Keratinocyte (primary cell): ENCODE measurements at regions not wholly inside any gene's neighbourhood (a gene's known extent, or its start where the extent isn't known, plus 50 kb on each side); places are given as distances from the start of the nearest gene placed in this dataset.

ENCODE experiments used
- DNase-seq: peaks from one replicate; pipeline ENCODE4 v3.0.0-alpha.2; 2011; ENCODE audit warnings: low read depth, missing footprints, low spot score
- FAIRE-seq: peaks from 2 replicates; lab custom pipeline; 2011; peaks lifted over from hg19 to GRCh38; lab: Jason Lieb, UNC
- H2AFZ ChIP-seq: 2 replicates; pipeline ENCODE4 v1.6.0; 2012; ENCODE audit warnings: low read length, control low read depth, inconsistent platforms; ENCODE audit not compliant: control insufficient read depth
- H3K27ac ChIP-seq: 2 replicates; pipeline ENCODE4 v1.5.1; 2011; ENCODE audit warnings: low read length; ENCODE audit not compliant: control insufficient read depth, insufficient read depth
- H3K27me3 ChIP-seq: 3 replicates; pipeline ENCODE4 v1.6.0; 2011; ENCODE audit warnings: low read length; ENCODE audit not compliant: control insufficient read depth, insufficient read depth; ENCODE audit errors: extremely low read depth
- H3K36me3 ChIP-seq, 2 experiments: 2 replicates in 1 of 2; 3 replicates in 1 of 2; pipeline ENCODE4 v1.5.1; 2011; ENCODE audit warnings: low read length in 2 of 2, mild to moderate bottlenecking in 1 of 2; ENCODE audit not compliant: control insufficient read depth in 2 of 2, insufficient read depth in 2 of 2; ENCODE audit errors: extremely low read depth in 1 of 2
- H3K4me1 ChIP-seq: 3 replicates; pipeline ENCODE4 v1.5.1; 2011; ENCODE audit warnings: low read length; ENCODE audit not compliant: control insufficient read depth, insufficient read depth; ENCODE audit errors: extremely low read depth
- H3K4me2 ChIP-seq: 3 replicates; pipeline ENCODE4 v1.6.0; 2011; ENCODE audit warnings: low read depth, low read length; ENCODE audit not compliant: control insufficient read depth, insufficient read depth; ENCODE audit errors: extremely low read depth
- H3K4me3 ChIP-seq, 3 experiments: fragments of 200-600 bp in 1 of 3; sonication (generic) in 1 of 3; 2 replicates in 2 of 3; 3 replicates in 1 of 3; pipeline ENCODE4 v1.5.1; 2011 to 2016; ENCODE audit warnings: low read length in 3 of 3, mild to moderate bottlenecking in 3 of 3, control low read depth in 2 of 3, inconsistent platforms in 1 of 3, low read depth in 1 of 3, mixed read lengths in 1 of 3, mixed run types in 1 of 3, moderate library complexity in 1 of 3; ENCODE audit not compliant: control insufficient read depth in 2 of 3, insufficient read depth in 2 of 3; ENCODE audit errors: extremely low read depth in 1 of 3
- H3K79me2 ChIP-seq: 2 replicates; pipeline ENCODE4 v1.6.0; 2012; ENCODE audit warnings: low read length; ENCODE audit not compliant: control insufficient read depth, insufficient read depth
- H3K9ac ChIP-seq: 3 replicates; pipeline ENCODE4 v1.6.0; 2011; ENCODE audit warnings: low read length; ENCODE audit not compliant: control insufficient read depth, insufficient read depth; ENCODE audit errors: extremely low read depth
- H3K9me1 ChIP-seq: 3 replicates; pipeline ENCODE4 v1.6.0; 2011; ENCODE audit warnings: low read length; ENCODE audit not compliant: control insufficient read depth, insufficient read depth; ENCODE audit errors: extremely low read depth
- H3K9me3 ChIP-seq: 2 replicates; pipeline ENCODE4 v1.5.1; 2012; ENCODE audit warnings: low read depth, low read length; ENCODE audit not compliant: control insufficient read depth
- H4K20me1 ChIP-seq: 3 replicates; pipeline ENCODE4 v1.6.0; 2011; ENCODE audit warnings: low read length; ENCODE audit not compliant: control insufficient read depth, insufficient read depth; ENCODE audit errors: extremely low read depth
- CTCF ChIP-seq, 3 experiments: IDR thresholded peaks in 1 of 3; conservative IDR thresholded peaks in 1 of 3; optimal IDR thresholded peaks in 1 of 3; 2 replicates in 2 of 3; 3 replicates in 1 of 3; pipeline versions ENCODE3 to v1.5.1; 2011; ENCODE audit warnings: low read length in 3 of 3, mild to moderate bottlenecking in 3 of 3, moderate library complexity in 2 of 3, control low read depth in 1 of 3, inconsistent platforms in 1 of 3; ENCODE audit not compliant: insufficient read depth in 2 of 3; ENCODE audit errors: extremely low read depth in 1 of 3
- EZH2 ChIP-seq: IDR thresholded peaks from one replicate; pipeline ENCODE4 v1.6.1; 2012; ENCODE audit warnings: inconsistent platforms, mild to moderate bottlenecking, low read length, moderate library complexity
- dilution Hi-C: fragments of 300-500 bp; cut with MboI; formaldehyde crosslinking; loops from one replicate; pipeline ENCODE4 v1.7.0; 2020; ENCODE audit warnings: low sequenced_read_pairs; ENCODE audit not compliant: extremely low pct_ligation_motif_present

- no peak overlapping the region for H3K4me2 ChIP-seq
- no peak for TF ChIP-seq CTCF (optimal IDR thresholded peaks at IDR 0.05 in 1 of 3, IDR thresholded peaks at IDR 0.05 in 1 of 3, conservative IDR thresholded peaks at IDR 0.05 in 1 of 3; ENCODE audit: extremely low read depth in 1 of 3, insufficient read depth in 2 of 3, low read length in 3 of 3)
- no peak for TF ChIP-seq EZH2
- FAIRE-seq: no peak
Measured at GRCh38 chr3:178075344-178075743, 460.9 kb upstream of the KCNMB2 start.

GRCh38 chr3:178078953-178079352, 457.3 kb upstream of the KCNMB2 start:
- H3K9ac ChIP-seq: no peak overlapping the region
- no peaks in the 10 kb centered on the region for H3K9me1 ChIP-seq
- no peaks in the 10 kb centered on the region for H3K4me1 ChIP-seq
- H3K36me3 ChIP-seq: no peaks in the 10 kb centered on the region
- H2AFZ ChIP-seq: peak overlapping the region; percentile 71
- TF ChIP-seq EZH2 (no peak), CTCF (optimal IDR thresholded peaks at IDR 0.05 in 1 of 3, IDR thresholded peaks at IDR 0.05 in 1 of 3, conservative IDR thresholded peaks at IDR 0.05 in 1 of 3; ENCODE audit: extremely low read depth in 1 of 3, insufficient read depth in 2 of 3, low read length in 3 of 3) (no peak)
- FAIRE-seq (no peak), DNase-seq (no peak)
- no peaks in the 10 kb centered on the region for H4K20me1 ChIP-seq
- dilution Hi-C loops: no loop called here
- no peaks in the 10 kb centered on the region for H3K27me3 ChIP-seq
- H3K79me2 ChIP-seq: no peaks in the 10 kb centered on the region
- no peaks in the 10 kb centered on the region for H3K9me3 ChIP-seq
- no peak overlapping the region for H3K4me2 ChIP-seq
- no peak overlapping the region for H3K4me3 ChIP-seq
- no peak overlapping the region for H3K27ac ChIP-seq

More at GRCh38 chr3:178075344-178075743, 460.9 kb upstream of the KCNMB2 start:
- H3K27me3 ChIP-seq: no peaks in the 10 kb centered on the region
- no peak for DNase-seq
- H3K9me3 ChIP-seq: no peaks in the 10 kb centered on the region
- H3K4me1 ChIP-seq: no peaks in the 10 kb centered on the region
- no peaks in the 10 kb centered on the region for H3K9me1 ChIP-seq
- no peaks in the 10 kb centered on the region for H4K20me1 ChIP-seq
- H3K4me3 ChIP-seq: no peak overlapping the region
- dilution Hi-C loops: no loop called here
- H3K79me2 ChIP-seq: no peaks in the 10 kb centered on the region
- no peak overlapping the region for H3K9ac ChIP-seq
- H3K27ac ChIP-seq: no peak overlapping the region
- H2AFZ ChIP-seq: no peak overlapping the region
- no peaks in the 10 kb centered on the region for H3K36me3 ChIP-seq
